Ramos (cell line): ENCODE measurements at regions not wholly inside any gene's neighbourhood (a gene's known extent, or its start where the extent isn't known, plus 50 kb on each side); places are given as distances from the start of the nearest gene placed in this dataset.
"Not testable (repeated sequence)": the region's sequence is repeated elsewhere in the genome, so short reads cannot be mapped to it uniquely, and the experiment has no call there.

Experiments
- in situ Hi-C: fragments of 300-500 bp; cut with MboI; formaldehyde crosslinking; loops from one replicate; pipeline ENCODE4 v1.14.3; 2022; ENCODE audit warnings: low sequenced_read_pairs; ENCODE audit not compliant: unreplicated experiment

DNA sequence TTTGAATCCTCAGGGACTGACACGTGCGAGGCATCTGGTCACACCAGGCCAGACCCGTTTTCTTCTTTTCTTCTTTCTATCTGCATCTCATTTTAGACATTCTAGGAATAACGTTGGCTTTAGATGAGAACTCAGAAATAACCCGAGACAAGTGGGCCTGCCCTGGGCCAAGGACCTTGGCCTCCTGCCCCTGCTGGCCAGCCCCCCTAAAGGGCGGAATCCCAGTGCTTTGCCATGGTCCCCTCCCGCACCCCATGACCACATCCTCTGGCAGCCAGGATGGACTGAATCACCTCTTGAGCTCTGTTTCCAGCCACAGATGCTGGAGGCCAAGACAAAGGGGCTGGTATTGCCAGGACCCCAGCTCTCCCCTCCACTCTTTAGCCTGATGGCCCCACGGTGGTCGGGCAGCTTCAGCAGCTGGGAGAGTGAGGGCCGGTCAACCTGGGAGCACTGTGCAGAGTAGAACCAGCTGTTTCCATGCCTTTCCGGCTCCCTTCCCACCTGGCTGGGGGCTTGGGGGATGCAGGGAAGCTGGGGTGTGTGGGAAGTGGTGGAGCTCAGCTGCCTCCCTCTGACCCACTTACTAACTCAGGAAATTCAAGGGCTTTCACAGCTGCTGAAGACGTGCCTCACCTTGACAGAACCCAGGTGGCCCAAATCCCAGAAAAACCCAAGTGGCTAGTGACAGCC lies 190.9 kb downstream of the FAM43A start:
- in situ Hi-C loops = no loop called here

DNA sequence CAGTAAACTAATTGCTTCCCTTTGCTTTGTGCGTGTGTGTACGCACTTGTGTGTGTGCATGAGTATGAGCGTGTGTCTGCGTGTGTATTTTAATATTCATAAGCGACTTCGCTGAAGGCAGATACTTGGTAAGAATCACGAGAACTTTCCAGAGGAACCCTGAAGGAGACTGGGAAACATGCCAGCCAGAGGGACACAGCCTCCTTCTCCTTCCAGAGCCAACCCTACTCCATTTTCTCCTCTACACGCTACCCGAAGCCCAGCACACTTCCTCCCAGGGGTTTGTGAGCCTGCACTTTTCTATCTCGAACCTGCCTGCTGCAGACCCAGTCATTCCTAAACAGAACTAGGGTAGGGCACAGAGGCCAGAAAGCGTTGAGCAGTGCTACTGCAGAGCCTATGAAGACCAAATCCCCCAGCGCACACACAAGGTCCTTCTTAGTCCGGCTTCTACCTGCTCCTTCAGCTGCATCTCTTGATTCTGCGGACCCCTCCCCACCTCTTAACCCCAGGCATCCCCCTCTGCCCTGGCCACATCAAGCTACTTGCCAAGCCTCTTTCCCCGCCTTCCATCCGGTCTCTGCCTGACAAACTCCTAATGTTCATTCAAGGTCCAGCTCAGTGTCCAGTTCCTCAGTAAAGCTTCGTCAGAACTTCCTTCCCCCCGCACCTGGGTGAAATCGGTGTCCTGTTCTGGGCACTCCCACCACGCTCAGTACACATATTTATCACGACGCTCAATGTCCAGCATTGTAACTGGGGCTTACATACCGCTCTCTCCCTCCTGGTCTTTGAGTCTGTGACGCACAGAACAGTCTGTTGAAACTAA lies 191.8 kb downstream of the FAM43A start:
- in situ Hi-C loops = no loop called here

DNA sequence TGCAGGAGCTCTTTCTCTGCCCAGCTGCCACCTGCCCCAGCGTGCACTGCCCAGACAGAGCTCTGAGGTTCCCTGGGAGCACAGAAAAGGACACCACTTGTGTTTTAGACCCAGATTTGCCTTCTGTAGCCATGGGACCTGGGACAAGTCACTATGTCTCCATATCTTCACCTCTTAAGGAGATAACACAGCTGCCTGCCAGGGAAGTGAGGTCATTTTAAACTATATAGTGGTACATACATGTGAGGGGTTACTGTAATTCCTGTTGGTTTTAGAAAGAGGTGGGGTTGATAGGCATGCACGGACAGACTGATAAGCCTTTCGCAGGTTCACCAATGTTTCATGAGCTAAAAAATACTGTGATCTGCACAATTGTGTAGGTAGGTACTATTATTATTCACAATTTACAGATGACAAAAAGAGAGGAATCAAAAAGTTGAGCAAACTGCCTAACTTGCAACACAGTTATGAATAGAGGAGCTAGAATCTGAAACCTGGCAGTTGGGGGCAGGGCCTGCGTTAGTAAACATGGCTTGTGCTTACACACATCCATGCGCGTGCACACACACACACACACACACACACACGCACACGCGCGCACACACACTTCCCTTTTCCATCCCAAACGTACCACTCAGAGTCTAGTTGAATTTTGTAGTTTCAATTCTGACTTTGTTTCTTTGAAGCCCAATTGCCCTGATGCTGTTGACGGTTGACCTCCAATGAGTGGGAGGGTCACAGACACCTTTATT lies 193.6 kb downstream of the FAM43A start:
- in situ Hi-C loops = no loop called here

DNA sequence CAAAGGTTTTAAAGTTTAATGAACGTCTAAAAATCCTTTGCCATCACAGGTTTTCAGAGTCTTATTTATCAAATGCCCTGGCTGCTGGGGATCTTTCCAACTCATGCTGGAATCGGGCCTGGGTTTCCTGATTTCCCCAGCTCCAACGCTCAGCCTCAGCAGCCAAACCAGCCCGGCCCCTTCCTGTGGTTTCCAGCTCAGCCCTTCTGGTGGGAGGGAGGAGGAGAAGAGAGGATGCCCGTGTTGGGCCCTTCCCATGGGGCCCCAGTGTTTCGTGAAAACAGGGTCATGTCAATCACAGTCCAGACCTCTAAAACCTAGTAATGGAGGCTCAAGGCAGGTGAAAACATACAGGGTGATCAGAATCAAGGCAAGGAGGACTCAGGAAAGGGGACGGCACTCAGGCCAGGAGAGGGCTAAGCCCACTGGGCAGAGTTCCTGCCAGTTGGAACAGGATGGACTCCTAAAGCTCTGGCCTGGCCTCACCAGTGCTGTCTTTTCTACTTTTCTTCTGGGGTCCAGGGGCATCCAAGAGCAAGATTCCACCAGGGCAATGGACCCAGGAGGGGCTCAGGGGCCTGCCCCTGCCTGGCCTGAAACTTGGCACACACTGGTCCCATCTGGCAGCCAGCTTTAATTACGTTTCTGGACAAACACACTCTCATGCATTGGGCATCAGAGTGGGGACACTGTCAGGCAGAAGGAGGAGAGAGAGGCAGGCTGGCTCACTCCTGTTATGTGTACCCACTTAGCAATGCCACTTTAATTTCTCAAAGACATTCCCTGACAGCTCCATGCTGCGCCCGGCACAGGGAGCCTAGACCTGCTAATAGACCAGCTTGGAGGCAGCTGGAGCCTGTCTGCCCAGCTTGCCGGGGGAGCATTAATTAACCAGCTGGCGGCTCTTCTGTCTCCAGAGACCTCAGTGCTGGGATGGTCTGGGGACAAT lies 194.6 kb downstream of the FAM43A start:
- in situ Hi-C loops = no loop called here

DNA sequence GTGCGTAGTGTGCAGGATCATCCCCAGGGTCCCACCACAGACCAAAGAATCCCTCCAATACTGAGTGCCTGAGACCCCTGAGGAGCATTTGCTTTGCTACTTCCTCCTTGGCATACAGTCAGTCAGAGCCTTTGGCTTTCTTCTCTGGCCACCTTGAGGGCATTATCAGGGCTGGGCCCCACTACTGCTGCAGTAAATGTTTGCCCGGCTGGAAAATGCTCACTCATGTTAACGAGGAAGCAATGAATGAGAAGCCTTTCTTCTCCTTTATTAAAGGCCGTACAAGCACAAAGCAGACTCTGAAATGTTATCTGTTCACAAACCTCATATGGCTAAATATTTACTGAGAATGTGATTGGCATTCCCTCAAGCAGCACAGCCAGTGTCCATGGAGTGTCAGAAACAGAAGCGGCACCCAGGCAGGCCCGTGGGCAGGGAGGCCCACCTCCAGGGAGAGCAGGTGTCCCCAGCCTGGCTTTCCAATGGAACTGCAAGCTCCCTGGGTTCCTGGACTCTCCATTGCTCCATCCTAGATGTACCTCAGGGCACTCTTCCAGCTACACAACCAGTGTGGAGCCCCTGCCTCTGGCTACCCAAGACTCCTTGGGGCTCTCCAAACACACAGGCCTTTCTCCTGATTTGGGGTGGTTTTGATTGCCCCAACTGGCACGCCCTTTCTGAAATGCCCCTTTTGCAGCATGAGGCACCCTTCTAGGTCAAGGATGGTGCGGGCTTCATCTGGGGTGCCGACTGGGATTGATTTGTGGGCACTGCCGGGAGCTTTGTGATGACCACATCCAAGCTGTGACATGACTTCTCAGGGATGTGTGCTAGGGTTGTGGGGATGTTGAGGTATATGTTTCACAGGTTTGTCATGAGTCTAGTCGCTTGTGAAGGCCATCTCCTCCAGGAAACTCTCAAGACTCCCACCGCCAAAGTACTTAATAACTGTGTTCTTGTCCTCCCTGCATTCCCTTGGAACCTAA lies 195.6 kb downstream of the FAM43A start:
- in situ Hi-C loops = no loop called here

DNA sequence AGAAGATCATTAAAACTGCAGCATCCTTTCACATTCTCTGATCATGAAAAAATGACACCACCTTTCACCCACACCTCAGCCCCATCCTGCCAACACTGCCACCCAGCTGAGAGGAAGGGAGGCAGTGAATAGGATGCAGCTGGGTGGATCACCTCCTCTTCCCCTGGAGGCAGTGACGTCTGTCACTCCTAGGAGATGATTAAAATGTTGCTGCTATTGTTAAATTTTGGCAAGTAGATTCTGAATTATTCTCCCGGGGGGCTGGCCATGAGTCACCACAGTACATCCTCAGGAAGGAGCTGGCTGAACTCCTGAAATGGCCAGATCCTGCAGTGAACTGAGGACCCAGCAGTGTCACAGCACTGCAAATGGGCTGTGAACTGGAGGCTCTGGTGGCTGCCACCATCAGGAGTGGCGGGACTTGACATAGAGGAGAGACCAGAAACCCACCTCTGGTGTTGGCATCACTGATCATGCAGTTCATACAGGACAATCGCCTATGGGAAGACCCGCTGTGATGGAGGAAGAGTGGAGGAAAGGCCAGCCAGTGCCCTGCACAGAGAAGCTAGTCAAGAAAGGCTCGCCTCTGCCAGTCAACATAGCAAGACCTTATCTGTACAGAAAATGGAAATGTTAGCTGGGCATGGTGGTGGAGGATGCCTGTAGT lies 199.1 kb downstream of the FAM43A start:
- in situ Hi-C loops = no loop called here

DNA sequence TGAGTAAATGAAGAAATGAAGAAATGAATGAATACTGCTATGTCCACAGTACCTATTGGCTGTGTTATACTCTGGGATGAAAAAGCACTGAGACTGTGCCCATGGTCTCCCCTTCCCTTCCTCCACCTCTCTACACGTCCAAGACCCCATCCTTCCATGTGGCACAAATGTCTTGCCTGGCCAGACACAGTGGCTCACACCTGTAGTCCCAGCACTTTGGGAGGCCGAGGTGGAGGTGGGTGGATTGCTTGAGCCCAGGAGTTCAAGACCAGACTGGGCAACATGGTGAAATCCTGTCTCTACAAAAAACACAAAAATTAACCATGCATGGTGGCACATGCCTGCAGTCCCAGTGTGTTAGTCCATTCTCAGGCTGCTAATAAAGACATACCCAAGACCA lies 200.1 kb downstream of the FAM43A start:
- in situ Hi-C loops = no loop called here

DNA sequence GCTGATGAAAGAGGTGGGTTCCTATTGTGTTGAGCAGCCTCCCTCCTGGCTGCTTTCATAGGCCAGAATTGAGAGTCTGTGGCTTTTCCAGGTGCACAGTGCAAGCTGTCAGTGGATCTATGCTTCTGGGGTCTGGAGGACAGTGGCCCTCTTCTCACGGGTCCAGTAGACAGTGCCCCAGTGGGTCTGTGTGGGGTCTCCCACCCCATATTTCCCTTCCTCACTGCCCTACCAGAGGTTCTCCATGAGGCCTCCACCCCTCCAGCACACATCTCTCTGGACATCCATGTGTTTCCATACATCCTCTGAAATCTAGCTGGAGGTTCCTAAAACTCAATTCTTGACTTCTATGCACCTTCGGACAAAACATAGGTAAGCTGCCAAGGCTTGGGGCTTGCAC lies 201.2 kb downstream of the FAM43A start:
- in situ Hi-C loops = no loop called here

DNA sequence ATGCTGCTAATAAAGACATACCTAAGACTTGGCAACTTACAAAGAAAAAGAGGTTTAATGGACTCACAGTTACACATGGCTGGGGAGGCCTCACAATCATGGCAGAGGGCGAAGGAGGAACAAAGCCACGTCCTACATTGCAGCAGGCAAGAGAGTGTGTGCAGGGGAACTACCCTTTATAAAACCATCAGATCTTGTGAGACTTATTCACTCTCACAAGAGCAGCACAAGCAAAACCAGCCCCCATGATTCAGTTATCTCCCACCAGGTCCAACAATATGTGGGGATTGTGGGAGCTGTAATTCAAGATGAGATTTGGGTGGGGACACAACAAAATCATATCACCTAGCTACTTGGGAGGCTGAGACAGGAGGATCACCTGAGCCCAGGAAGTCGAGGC lies 202.4 kb downstream of the FAM43A start:
- in situ Hi-C loops = not testable (repeated sequence)

DNA sequence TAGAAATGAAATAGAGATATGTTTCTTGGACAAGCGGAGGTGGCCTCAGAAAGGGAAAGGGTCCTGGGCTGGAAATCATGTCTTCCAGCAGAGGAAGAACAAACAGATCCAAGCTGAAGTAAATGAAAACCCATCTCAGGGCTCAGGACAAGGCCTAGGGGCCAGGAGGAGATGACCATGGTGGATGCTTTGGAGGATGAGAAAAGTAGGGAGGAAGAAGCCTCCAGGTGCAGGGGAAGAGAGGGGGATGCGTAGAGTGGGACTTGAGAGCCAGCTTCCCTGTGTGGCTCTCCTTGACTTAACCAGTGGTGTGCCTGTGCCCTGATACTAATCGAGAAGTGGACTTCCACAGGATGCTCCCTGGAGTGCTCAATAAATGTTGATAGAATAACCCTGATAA lies 203.2 kb downstream of the FAM43A start:
- in situ Hi-C loops = no loop called here

DNA sequence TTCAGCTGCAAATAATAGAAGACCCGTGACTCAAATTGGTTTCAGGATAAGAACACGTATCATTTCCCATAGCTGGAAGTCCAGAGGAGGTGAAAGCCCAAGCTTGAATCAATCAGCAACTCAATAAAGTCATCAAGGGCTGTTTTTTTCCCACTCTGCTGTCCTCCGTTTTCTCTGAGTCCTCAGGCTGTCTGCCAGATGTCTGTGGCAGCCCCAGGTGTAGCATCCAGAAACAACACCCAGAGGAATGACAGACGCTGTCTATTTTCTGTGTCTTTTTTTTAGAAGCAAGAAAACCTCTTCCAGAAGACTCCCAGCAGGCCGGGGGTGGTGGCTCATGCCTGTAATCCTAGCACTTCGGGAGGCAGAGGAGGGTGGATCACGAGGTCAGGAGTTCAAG lies 204.4 kb downstream of the FAM43A start:
- in situ Hi-C loops = no loop called here

DNA sequence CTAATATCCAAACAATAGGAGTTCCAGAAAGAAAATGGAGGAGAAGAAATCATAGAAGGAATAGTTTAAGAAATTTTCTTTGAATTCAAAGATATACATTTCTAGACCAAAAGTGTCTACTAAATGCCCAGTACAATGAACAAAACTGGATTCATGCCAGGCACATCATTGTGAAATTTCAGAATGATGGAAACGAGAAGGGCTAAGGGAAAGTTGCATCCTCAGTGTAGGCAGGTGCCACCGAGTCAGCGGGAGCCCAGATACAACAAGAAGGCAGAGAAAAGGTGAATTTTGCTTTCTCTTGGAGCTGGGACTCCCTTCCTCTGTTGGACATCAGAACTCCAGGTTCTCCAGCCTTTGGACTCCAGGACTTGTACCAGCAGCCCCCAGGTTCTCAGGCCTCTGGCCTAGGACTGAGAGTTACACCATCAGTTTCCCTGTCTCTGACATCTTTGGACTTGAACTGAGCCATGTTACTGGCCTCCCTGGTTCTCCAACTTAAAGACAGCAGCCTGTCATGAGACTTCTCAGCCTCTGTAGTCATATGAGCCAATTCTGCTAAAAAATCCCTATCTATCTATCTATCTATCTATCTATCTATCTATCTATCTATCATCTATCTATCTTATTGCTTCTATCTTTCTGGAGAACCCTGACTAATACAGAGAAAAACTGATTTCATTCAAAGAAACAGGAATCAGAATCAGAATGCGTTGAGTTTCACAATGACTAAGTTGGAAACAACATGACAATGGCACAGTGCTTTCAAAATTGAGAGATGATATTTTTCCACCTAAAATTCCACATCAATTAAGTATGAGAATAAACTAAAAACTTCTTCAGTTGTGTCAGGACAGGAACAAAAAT lies 207.7 kb downstream of the FAM43A start:
- in situ Hi-C loops = no loop called here

DNA sequence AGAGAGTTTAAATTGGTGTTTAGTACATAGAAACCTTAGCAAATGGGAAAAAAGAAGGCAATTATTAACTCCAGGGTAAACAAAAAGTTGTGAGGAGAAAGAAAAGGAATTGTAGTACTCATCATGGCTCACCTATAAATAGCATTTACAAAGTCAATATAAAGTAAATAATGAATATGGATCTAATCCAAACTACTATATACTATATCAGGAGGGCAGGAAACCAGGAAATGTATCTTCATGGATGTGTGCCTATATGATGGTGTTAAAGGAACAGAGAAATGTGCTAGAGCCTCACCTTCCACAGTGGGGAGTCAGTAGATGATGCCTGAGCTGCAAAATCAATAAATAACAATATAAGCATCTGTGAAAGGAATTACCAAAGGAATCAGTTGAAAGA lies 208.9 kb downstream of the FAM43A start:
- in situ Hi-C loops = no loop called here

DNA sequence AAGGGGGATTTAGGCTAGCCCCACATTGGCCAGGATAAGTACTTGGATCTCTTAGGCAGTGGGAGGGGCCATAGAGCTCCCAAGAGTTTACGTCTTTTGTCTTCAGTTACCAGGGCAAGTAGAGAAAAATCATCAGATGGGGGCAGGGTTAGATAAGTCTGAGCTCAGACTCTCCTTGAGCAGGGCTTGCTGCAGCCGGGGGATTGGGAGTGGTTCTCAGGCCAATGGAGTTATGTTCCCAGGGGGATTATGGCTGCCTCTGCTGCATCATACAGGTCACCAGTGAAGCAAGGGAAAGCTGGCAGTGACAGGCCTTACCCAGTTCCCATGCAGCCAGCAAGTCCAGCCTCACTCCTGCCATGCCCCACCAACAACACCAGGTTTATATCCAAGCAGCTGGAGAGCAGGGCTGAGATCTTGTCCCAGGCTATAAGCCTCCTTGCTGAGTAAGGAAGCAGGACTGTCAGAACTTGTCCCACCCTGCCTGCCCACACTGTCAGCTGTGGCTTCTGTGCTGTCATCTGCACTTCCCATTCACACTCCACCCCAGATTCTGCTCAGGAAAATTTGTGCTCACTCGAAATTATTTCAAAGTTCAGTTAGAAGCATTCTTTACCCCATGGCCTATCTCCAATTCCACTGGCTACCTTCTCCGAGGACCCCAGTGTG lies 215.3 kb downstream of the FAM43A start:
- in situ Hi-C loops = no loop called here

DNA sequence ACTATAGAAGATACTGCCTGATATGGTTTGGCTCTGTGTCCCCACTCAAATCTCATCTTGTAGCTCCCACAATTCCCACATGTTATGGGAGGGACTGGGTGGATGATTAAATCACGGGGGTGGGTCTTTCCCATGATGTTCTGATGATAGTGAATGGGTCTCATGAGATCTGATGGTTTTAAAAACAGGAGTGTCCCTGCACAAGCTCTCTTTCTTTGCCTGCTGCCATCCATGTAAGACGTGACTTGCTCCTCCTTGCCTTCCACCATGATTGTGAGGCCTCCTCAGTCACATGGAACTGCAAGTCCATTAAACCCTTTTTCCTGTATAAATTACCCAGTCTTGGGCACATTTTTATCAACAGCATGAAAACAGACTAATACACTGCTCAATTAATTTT lies 217.8 kb downstream of the FAM43A start:
- in situ Hi-C loops = not testable (repeated sequence)

DNA sequence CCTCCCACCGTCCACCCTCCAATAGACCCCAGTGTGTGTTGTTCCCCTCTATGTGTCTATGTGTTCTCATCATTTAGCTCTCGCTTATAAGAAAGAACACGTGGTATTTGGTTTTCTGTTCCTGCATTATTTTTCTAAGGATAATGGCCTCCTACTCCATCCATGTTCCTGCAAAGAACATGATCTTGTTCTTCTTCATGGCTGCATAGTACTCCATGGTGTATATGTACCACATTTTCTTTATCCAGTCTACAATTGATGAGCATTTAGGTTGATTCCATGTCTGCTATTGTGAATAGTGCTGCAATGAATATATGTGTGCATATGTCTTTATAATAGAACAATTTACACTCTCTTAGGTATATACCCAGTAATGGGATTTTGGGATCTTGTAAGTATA lies 219.3 kb downstream of the FAM43A start:
- in situ Hi-C loops = not testable (repeated sequence)

DNA sequence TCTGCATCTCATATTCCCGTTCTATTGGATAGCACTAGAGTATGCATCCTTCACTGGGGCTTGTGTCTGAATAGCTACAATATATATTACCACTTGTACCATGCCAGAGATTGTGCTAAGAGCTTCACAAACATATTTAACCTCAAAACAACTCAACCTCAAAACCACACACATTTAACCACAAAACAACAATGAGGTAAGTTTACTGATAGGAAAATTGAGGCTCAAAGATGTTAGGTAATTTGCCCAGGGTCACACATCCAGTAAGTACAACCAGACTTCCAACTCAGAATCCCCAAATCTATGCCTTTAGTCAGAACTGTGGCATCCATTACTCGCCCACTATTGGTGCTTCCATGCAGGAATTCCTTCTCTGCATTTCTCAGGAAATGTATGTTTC lies 220.0 kb downstream of the FAM43A start:
- in situ Hi-C loops = no loop called here
